ENCODE measurements at regions not wholly inside any gene's neighbourhood (a gene's known extent, or its start where the extent isn't known, plus 50 kb on each side); places are given as distances from the start of the nearest gene placed in this dataset.
"Not testable (repeated sequence)": the region's sequence is repeated elsewhere in the genome, so short reads cannot be mapped to it uniquely, and the experiment has no call there.

DNA sequence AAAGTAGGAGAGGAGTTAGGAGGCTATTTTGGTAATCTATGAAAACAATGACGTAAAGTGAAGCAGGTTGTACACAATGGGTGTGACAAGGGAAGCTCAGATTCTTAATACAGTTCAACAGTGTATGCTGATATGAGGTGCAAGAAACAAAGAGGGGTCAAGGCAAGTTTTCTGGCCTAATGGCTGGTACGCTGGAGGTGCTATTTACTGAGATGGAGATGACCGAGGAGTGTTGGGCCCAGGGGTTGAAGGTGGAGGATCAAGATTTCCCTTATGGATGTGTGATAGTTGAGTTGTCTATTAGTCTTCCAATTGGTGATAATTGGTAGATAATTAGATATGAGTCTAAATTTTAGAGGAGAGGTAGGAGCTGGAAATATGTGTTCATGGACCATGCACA is 194.0 kb downstream of the FOXD4L6 start:
- TF ChIP-seq, protein P1, sequence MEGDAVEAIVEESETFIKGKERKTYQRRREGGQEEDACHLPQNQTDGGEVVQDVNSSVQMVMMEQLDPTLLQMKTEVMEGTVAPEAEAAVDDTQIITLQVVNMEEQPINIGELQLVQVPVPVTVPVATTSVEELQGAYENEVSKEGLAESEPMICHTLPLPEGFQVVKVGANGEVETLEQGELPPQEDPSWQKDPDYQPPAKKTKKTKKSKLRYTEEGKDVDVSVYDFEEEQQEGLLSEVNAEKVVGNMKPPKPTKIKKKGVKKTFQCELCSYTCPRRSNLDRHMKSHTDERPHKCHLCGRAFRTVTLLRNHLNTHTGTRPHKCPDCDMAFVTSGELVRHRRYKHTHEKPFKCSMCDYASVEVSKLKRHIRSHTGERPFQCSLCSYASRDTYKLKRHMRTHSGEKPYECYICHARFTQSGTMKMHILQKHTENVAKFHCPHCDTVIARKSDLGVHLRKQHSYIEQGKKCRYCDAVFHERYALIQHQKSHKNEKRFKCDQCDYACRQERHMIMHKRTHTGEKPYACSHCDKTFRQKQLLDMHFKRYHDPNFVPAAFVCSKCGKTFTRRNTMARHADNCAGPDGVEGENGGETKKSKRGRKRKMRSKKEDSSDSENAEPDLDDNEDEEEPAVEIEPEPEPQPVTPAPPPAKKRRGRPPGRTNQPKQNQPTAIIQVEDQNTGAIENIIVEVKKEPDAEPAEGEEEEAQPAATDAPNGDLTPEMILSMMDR (IDR thresholded peaks at IDR 0.05; ENCODE audit: low read depth, low read length): not testable (repeated sequence)
- TF ChIP-seq EZH2phosphoT487 (IDR thresholded peaks at IDR 0.05; ENCODE audit: low read depth): not testable (repeated sequence)
